CD4-positive, alpha-beta T cell treated with Interleukin-12 subunit alpha and Interleukin-12 subunit beta, for 1 hour (primary cell): ENCODE measurements at regions not wholly inside any gene's neighbourhood (a gene's known extent, or its start where the extent isn't known, plus 50 kb on each side); places are given as distances from the start of the nearest gene placed in this dataset.
"Not testable (repeated sequence)": the region's sequence is repeated elsewhere in the genome, so short reads cannot be mapped to it uniquely, and the experiment has no call there.

ENCODE experiments used
- DNase-seq: peaks from one replicate; pipeline ENCODE4 v3.0.0-alpha.2; 2020

DNA sequence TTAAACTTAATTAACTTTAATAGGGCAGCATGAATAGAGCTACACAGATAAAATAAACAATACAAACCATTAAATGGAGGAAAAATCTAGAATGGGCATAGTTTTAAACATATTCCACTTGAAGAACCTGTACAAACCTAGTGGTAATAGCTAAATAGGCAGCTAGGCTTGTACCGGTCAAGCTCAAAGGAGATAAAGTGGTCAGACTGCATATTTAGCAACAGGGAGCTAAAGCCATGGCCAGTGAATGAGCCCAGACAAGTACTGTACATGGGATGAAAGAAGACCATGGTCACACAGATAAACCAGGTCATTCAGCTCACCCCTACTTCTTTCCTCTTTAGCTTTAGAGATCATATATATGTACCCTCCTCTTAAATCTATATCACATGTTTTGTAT, 186.6 kb upstream of the KRR1 start:
- no peak for DNase-seq

DNA sequence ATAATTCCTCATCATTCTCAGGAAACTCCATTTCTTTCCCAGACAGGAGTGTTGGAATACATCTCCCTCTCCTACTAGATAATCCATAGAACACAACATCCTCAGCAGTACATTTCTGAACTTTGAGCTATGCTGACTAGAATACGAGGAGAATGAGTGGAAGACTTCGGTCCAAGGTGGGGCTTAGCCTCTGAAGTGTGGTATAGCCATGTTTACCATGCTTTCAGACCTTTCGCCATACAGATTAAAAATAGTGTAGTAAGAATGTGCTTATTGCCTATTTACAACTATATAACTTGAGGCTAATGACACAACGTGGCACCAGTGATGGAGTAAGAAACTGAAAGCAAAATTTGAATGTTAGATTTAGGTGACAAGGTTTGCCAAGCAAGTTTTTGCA, 184.5 kb upstream of the KRR1 start:
- no peak for DNase-seq

DNA sequence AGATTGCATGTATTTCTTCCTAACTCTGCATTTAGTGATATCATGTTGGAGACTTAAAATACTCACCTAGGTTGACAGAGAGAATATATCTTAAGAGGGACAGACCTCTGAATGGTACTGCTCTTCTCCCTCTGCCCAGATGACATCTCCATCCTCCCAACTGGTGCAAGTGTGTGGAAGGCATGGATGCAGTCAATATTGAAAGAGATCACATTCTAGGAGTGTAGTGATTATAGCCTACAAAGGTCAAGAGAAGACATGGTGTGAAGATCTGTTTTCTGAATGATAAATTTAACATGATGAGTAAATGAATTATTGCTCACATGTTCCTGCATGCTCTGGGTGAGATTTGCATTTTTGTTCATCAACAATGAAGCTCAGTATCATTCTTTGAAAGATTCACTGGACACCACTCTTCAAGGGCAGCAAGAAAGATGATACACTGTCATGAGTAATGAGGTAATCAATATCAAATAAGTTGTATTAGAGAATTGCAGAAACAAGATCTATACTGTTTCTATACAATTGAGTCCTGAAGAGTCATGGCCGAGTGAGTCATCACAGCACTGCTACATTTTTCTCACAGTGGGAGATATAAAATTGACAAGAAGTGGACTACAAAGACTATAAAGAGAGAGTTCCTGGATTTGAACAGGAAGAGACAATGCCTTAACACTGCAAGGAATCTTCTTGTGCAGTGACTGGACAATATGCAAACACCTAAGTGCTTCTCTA, 183.3 kb upstream of the KRR1 start:
- no peak for DNase-seq

DNA sequence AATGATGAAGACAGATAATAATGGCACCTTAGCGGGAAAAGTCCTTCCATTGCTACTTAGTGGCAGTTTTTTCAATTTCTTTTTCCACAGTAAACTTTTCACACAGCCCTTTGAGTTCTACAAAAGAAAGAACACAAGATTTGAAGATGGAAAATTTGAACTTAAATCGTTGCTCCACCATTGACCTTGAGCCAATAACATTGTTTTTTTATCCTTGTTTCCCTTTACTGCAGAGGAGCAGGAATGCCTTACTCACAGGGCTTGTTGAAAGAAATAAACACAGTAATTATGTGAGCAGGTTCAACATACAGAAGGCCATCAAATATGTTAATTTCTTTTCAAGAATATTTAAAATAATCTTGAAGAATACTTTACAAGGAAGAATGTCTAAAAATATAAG, 181.5 kb upstream of the KRR1 start:
- DNase-seq = no peak

DNA sequence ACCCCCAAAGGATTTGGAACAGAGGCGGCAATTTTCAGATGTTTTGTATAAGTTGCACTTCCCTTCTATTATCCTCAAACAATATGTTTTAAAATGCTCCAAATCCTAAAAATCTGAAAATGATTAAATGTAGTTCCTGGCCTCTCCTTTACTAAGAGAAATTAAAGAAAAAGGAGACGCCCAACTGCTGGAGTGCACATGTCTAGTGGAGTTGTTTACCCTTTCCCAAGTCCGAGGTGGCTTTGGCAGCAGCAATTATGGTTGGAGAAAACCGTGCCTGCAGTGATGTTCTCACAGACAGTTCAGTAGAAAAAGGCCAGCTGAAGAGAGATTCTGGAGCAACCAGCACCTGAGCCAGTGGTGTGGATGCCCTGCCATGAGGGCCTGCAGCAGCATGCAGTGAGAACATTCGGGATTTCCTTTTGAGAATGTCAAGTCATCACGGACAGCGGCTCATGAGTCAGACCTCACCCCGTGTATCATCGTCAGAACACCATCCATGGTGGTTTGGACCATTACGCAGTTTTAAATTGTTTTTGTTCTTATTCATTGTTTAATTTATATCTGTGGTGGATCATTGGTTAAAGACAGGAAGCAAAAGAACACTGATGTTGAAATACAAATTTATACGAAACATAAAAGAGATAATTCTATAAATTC, 179.0 kb upstream of the KRR1 start:
- DNase-seq = no peak

DNA sequence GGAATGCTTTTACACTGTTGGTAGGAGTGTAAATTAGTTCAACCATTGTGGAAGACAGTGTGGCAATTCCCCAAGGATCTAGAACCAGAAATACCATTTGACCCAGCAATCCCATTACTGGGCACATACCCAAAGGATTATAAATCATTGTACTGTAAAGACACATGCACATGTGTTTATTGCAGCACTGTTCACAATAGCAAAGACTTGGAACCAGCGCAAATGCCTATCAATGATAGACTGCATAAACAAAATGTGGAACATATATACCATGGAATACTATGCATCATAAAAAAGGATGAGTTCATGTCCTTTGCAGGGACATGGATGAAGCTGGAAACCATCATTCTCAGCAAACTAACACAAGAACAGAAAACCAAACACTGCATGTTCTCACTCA, 174.8 kb upstream of the KRR1 start:
- not testable (repeated sequence) for DNase-seq

DNA sequence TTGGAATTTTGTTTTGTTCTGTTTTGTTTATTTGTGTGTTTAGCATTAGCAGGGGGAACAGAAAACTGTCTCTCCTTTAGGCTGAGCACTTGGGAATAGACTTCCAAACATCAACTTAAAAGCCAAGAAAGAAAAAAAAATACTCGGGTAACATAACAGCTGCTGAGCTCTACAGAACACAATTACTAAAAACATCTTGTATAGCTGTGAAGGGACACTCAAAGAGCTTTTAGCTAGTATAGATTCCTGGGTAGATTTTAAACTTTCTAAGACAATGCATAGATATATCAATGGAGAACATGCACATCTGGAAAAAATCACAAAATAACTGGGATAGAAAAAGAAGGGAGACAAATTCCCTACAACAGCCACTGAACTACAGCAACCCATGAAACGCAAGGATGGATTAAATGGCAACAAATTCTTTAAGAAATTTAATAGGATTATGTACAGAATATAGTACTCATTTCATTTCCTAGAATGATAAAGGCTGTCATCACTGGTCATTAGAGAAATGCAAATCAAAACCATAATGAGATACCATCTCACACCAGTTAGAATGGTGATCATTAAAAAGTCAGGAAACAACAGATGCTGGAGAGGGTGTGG, 174.3 kb upstream of the KRR1 start:
- DNase-seq = no peak

DNA sequence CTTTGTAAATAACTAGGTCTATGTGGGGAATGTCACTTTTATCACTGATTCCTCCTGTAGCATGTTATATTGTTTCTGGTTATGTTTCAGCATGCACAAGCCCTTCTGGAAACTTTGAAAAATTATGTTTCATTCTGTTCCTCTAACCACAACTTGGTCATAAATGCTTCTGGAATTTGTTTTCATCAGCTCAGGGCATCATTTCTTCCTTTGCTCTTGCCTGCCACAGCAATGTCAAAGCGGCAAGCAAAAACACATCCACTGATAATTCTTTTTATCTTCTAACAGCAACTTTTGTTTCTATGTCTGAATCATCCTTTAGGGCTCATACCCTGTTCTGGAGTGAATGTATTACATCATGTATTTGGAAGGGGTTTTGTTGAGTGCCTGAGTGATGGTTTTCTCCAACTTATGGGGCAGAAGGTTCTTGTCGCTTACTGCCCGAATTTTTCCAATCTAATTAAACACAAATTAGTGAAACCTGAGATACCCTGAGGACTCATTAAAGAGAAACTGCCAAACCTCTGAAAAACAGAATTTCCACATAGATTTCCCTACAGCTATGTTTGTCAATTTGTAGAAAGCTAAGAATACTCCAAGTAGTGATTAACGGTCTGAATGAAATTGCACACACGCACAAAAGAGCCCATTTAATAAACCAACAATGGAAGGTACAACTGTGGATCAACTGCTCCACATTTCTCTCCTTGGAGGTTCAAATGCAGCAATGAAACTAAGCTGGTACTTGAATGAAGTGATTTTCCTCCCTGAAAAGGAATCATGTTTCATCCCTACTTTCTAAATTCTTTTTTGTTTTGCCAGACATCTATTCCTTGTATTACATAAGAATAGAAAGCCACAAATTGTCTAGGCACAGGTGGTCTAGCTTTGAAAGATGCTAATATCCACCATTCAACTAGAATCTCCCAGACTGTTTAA, 173.5 kb upstream of the KRR1 start:
- no peak for DNase-seq

DNA sequence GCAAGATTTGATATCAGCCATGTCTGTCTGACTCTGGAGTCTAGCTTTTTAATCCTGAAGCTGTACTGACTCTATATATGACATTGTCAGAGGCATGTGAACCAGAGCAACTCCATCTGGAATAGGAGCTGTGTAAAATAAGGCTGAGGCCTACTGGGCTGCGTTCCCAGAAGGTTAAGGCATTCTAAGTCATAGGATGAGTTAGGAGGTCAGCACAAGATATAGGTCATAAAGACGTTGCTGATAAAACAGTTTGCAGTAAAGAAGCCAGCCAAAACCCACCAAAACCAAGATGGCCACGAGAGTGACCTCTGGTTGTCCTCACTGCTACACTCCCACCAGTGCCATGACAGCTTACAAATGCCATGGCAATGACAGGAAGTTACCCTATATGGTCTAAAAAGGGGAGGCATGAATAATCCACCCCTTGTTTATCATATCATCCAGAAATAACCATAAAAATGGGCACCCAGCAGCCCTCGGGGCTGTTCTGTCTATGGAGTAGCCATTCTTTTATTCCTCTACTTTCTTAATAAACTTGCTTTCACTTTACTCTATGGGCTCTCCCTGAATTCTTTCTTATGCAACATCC, 172.7 kb upstream of the KRR1 start:
- not testable (repeated sequence) for DNase-seq

DNA sequence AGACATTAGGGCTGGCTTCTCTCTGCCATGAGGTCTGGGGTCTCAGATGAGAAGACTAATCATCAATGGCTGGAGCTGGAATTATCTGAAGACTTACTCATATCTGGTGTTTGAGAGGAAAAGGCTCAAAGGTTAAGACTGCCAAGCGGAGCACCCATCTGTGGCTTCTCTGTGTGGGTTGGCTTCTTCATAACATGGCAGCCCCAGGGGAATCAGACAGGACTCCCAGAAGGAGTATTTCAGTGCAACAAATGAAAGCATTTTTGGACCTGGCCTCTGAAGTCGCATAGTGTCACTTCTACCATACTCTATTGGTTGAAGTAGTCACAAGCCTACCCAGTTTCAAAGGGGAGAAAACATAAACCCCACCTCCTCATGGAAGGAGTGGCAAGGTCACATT, 171.8 kb upstream of the KRR1 start:
- DNase-seq = no peak

DNA sequence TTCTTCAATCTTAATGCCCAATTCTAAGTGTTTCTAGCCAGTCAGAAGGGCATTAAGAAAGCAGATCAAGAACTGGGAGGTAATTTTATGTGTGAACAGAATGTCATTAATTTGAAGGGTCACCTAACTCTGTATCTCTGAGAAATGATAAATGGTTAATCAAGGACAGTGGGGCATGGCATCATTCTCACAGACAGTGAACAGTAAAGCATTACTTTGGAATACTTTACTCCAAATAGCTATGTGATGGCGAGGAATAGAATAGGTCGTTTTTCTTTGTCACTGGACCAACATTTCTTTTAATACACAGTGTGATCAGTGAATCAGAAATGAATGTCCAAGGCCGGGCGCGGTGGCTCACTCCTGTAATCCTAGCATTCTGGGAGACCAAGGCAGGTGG, 166.1 kb upstream of the KRR1 start:
- no peak for DNase-seq

DNA sequence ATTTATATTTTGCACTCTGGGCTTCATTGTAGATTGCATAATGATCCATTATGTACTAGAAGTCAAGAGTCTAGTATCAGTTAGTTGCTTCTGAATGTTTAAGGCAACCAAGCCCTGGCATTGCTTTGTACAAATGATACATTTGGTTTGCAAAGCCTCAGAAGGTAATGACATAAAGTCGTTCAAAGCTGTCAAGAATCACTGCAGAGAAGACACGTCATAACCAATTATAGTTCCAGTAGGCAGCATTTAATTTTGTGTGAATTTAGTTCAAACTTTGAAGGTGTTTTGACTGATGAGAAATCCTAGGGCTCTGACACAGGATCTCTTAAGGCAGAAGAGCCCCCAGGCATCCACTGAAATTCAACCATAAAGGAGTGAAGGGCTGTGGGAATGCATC, 163.0 kb upstream of the KRR1 start:
- DNase-seq = no peak

DNA sequence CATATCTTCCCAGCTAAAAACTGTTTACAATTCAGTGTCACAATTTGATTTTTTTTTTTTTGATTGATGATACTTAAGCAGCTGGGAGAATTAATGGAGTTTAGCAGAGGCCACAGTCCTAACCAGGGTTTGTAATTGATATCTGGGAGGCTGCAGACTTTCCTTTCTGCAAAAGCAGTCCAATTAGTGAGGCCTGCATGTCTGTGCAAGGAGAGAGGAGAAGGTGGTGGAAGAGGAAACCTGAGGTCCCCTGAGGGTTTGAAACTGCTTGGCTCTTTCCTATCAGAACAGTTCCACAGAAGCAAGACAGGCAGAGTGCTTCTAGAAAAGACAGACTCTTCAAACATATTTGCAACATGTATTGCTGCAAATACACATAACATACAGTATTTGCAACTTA, 160.8 kb upstream of the KRR1 start:
- DNase-seq = no peak

DNA sequence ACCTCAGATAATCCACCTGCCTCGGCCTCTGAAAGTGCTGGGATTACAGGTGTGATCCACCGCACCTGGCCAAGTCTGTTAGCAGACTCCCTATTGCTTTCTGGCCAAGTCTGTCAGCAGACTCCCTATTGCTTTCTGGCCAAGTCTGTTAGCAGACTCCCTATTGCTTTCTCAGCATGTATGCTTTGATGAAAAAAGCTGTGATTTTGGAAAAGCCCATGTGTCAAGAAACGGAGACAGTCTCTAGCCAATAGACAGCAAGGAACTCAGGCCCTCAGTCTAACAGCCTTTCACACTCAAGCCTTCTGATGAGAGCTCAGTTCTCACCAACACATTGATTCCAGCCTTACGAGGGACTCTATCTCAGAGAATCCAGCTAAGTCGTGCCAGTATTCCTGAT, 158.8 kb upstream of the KRR1 start:
- DNase-seq = no peak

DNA sequence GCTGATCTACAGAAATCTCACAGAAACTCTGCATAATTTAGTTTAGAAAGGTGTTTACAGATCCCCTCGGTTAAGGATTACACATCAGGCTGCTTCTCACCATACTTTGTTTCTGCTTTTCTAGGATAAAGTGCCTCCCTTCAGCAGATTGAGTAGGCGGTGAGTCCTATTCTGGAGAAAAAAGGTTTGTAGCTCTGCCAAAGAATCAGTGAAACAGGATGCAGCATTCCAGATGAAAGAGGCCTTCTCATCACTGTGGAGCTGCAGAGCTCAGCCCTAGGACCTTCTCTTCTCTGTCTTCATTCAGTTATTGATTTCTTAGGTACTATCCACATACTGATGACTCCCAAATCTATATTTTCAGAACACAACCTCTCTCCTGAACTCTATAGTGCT, 155.5 kb upstream of the KRR1 start:
- DNase-seq = no peak

DNA sequence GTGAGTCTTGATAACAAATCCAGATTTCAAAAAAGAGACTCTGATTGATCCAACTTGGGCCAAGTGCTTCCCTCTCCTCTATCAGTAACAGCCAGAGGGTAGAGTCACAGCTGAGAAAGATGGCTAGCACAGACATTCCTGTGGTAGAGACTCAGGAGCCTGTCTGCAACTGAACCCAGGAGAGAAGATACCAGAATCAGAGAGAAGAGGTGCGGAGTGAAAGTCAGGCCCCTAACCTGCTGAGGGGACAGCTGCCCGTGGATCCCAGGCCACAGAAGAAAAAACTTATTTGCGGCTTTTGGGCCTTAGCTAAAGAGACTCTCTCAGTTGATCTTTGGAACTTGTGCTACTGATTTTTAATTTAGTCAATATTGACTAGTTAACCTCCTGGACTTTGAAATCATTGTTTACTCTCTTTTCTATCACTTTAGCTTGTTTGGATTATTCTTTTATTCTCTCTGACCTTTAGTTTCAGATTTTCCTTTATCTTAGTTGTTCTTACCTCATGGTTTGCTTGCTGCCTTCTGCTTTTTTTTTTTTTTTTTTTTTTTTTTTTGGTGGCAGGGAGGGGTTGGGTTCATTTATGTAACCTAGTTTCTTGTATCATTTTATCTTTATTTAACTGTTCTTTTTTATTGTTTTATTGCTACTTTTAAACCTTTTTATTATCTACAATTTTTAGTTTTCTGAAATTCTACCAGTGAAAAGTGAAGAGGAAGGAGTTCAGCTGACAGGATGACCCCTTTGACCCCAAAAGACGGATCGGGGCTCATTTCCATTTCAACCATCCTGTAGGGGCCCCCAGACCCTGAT, 154.9 kb upstream of the KRR1 start:
- DNase-seq = no peak

DNA sequence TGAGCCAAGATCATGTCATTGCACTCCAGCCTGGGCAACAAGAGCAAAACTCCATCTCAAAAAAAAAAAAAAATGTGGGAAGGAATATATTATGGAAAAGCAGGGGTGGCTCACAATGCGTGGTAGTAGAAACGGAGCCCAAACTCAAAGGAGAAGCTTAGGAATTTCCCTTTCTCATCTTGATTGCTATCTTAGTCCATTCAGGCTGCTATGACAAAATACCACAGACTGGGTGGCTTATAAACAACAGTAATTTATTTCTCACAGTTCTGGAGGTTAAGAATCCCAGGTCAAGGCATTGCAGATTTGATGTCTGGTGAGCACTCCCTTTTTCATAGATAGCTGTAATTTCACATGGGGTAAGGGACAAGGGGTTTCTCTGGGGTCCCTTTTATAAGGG, 153.8 kb upstream of the KRR1 start:
- no peak for DNase-seq

DNA sequence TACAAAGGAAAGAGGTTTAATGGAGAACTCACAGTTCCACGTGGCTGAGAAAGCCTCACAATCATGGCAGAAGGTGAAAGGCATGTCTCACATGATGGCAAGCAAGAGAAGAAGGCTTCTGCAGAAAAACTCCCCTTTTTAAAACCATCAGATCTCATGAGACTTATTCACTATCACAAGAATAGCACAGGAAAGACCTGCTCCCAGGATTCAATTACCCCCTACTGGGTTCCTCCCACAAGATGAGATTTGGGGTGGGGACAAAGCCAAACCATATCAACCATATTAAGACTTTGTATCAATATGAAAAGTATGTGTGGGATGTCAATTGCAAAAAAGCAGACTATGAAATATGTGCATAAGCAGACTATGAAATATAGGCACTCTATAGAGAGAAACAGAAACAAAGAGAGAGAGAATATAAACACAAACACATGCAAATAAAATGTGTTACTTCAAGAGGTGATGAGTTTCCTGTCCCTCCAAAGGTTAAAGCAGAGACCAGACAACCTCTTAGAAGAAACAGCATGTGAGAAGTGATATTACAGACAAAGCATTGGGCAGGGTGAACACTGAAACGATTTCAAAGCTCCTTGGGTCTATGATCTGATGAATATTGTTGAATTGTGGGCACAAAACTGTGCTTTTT, 151.2 kb upstream of the KRR1 start:
- no peak for DNase-seq

DNA sequence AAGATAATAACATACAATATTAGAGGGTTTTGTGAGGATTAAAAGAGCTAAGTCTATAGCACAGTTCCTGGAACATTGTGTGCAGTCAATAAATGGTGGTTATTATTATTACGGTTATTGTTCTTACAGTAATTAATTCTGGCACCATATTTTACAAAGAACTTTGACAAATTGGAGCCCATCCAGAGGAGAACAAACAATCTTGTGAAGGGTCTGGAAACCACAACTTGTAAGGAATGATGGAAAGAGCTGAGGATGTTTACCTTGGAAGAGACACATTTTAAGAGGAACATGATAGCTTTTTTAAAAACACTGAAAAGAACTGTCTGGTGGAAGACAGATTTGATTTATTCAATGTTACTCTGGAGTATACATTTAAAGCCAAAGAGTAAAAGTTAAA, 150.5 kb upstream of the KRR1 start:
- no peak for DNase-seq

DNA sequence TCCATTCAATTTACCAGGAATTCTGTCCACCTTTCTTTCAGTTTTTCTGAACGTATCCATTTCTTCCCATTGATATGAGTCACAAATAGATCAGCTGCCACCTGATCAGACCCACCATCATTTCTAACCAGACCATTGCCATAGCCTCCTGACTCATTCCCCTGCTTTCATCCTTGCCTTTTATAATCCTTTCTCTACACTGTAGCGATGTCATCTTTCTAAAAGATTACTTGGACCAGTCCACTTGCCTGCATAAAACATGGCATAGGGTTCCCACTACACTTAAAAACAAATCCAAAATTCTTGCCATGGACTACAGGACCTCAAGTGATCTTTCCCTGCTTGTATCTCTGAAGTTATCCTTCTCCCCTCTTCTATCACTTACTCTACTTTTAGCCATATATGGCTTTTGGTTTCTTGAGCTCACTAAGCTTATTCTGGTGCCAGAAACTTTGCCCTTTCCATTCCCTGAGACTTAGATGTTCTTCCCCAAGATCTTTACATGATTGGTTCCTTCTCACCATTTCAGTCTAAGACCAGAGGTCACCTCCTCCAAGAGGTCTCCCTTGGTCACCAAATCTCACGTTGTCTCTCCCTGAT, 149.5 kb upstream of the KRR1 start:
- DNase-seq = no peak

DNA sequence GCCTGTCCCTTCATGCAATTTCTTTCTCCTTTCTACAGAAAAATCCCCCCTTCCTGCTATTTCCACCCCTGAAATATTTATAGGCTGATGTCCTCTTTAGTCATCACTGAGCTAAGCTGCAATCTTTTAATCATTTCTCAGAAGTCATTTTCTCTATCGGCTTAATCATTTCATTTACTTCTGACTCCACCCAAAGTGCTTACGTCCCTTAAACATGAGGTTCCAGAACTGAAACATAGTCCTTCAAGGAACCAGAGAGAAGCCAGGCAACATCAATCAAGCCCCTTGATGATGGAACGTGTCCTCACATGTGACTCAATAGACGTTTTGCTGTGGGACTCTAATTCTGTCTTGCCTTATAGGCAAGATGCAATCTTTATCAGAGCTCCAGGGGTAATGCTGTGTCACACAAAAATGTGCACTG, 148.7 kb upstream of the KRR1 start:
- no peak for DNase-seq
